ENCODE measurements at regions not wholly inside any gene's neighbourhood (a gene's known extent, or its start where the extent isn't known, plus 50 kb on each side); places are given as distances from the start of the nearest gene placed in this dataset.

GRCh38 chr16:76976756-76977155 lies 214.2 kb upstream of the MON1B start:
- Histone ChIP-seq H4K20me1 (ENCODE audit: insufficient read depth, poor library complexity, severe bottlenecking) (no peaks in the 10 kb centered on the region), H3K36me3 (replicated peaks; ENCODE audit: insufficient read depth, low read depth) (no peaks in the 10 kb centered on the region), H3K9me2 (replicated peaks; ENCODE audit: insufficient read depth) (no peaks in the 10 kb centered on the region), H3K27ac (no peak overlapping the region), H3K9me3 (ENCODE audit: low read depth) (no peaks in the 10 kb centered on the region), H3K4me3 (no peak overlapping the region), H3K4me1 (ENCODE audit: insufficient read depth) (no peaks in the 10 kb centered on the region), H3K4me2 (no peak overlapping the region), H3K27me3 (no peaks in the 10 kb centered on the region), H2AFZ (no peak overlapping the region), H3K79me2 (no peaks in the 10 kb centered on the region)
- TF ChIP-seq EZH2phosphoT487 (IDR thresholded peaks at IDR 0.05; ENCODE audit: low read depth, severe bottlenecking, unreplicated experiment) = no peak
- TF ChIP-seq EZH2 (IDR thresholded peaks at IDR 0.05; ENCODE audit: borderline replicate concordance) = no peak
- TF ChIP-seq CTCF (IDR thresholded peaks at IDR 0.05; ENCODE audit: poor library complexity) = no peak
- WGBS (ENCODE audit: low lambda C conversion rate, missing lambda C conversion rate) = 88% methylated on average over 2 of the region's 2 CpGs
- no peak for DNase-seq (ENCODE audit: low spot score)

GRCh38 chr16:76984196-76984595 lies 206.8 kb upstream of the MON1B start:
- Histone ChIP-seq H3K27me3 (no peaks in the 10 kb centered on the region), H3K9me3 (ENCODE audit: low read depth) (no peaks in the 10 kb centered on the region), H3K4me2 (peak overlapping the region; percentile 46), H3K79me2 (no peaks in the 10 kb centered on the region), H4K20me1 (ENCODE audit: insufficient read depth, poor library complexity, severe bottlenecking) (no peaks in the 10 kb centered on the region), H3K4me3 (no peak overlapping the region), H3K4me1 (ENCODE audit: insufficient read depth) (no peaks in the 10 kb centered on the region), H3K36me3 (replicated peaks; ENCODE audit: insufficient read depth, low read depth) (no peaks in the 10 kb centered on the region), H2AFZ (no peak overlapping the region), H3K27ac (no peak overlapping the region), H3K9me2 (replicated peaks; ENCODE audit: insufficient read depth) (no peaks in the 10 kb centered on the region)
- TF ChIP-seq EZH2phosphoT487 (IDR thresholded peaks at IDR 0.05; ENCODE audit: low read depth, severe bottlenecking, unreplicated experiment) = no peak
- no peak for TF ChIP-seq CTCF (IDR thresholded peaks at IDR 0.05; ENCODE audit: poor library complexity)
- TF ChIP-seq EZH2 (IDR thresholded peaks at IDR 0.05; ENCODE audit: borderline replicate concordance) = no peak
- WGBS (ENCODE audit: low lambda C conversion rate, missing lambda C conversion rate) = 47% methylated on average over 3 of the region's 3 CpGs
- no peak for DNase-seq (ENCODE audit: low spot score)

GRCh38 chr16:76985392-76986045 lies 205.5 kb upstream of the MON1B start:
- H3K4me1 ChIP-seq (ENCODE audit: insufficient read depth) = no peaks in the 10 kb centered on the region
- no peak overlapping the region for H3K4me2 ChIP-seq
- DNase-seq (ENCODE audit: low spot score) = no peak
- no peaks in the 10 kb centered on the region for H3K36me3 ChIP-seq (replicated peaks; ENCODE audit: insufficient read depth, low read depth)
- no peaks in the 10 kb centered on the region for H4K20me1 ChIP-seq (ENCODE audit: insufficient read depth, poor library complexity, severe bottlenecking)
- 56% methylated on average over 4 of the region's 4 CpGs for WGBS (ENCODE audit: low lambda C conversion rate, missing lambda C conversion rate)
- no peaks in the 10 kb centered on the region for H3K27me3 ChIP-seq
- H2AFZ ChIP-seq = no peak overlapping the region
- no peaks in the 10 kb centered on the region for H3K9me3 ChIP-seq (ENCODE audit: low read depth)
- no peak overlapping the region for H3K4me3 ChIP-seq
- H3K27ac ChIP-seq = no peak overlapping the region
- no peak for TF ChIP-seq CTCF (IDR thresholded peaks at IDR 0.05; ENCODE audit: poor library complexity)
- no peak for TF ChIP-seq EZH2 (IDR thresholded peaks at IDR 0.05; ENCODE audit: borderline replicate concordance)
- TF ChIP-seq EZH2phosphoT487 (IDR thresholded peaks at IDR 0.05; ENCODE audit: low read depth, severe bottlenecking, unreplicated experiment) = no peak
- no peaks in the 10 kb centered on the region for H3K9me2 ChIP-seq (replicated peaks; ENCODE audit: insufficient read depth)
- no peaks in the 10 kb centered on the region for H3K79me2 ChIP-seq

Data from hepatocyte (in vitro differentiated cells).